ENCODE measurements at regions not wholly inside any gene's neighbourhood (a gene's known extent, or its start where the extent isn't known, plus 50 kb on each side); places are given as distances from the start of the nearest gene placed in this dataset.

DNA sequence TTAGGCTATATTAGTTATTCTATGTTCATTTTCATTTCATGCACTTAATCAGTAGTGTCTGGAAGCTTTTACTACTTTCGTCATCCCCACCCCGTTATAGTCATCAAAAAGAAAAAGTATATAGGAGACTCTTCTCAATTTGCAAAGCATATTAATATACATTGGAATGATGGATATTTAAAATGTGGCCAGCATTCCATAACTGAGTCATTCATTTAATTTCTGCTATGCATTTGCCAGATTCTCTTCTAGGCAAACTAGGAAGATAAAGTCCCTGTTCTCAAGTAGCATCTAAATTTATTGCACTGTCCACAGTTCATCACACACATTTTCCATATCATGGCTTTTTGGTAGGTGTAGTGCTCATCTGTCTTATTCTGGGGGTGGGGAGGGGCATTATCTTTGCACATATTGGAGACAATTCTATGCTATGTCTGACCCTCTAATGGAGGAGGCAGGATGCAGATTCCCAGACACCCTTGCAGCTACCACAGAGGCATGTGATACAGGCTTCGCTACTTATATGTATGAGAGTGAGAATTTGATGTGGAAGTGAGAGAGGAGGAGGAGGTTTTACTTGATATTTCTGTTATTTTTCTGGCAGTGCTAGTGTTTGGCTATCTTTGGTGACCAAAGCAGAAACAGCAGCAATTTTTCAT is 125.8 kb downstream of the CTH start:
- no peak overlapping the region for H3K4me3 ChIP-seq (ENCODE audit: insufficient read depth, low read depth, low read length)
- no peak for DNase-seq
- H3K27me3 ChIP-seq (ENCODE audit: control insufficient read depth, insufficient read depth, low read length): no peaks in the 10 kb centered on the region
- H3K36me3 ChIP-seq (replicated peaks; ENCODE audit: control insufficient read depth, insufficient read depth, low read length): no peaks in the 10 kb centered on the region

DNA sequence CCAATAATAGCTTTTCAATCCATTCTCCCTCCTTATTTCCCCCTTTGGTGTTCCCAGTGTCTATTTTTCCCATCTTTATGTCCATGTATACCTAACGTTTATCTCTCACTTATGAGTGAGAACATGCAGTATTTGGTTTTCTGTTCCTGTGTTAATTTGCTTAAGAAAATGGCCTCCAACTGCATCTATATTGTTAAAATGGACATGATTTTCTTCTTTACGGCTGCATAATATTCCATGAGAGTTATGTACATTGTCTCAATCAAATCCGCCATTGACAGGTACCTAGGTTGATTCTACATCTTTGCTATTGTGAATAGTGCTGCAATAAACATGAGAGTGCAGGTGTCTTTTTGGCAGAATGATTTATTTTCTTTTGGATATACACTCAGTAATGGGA is 126.7 kb downstream of the CTH start:
- Histone ChIP-seq H3K4me3 (ENCODE audit: insufficient read depth, low read depth, low read length) (no peak overlapping the region), H3K27me3 (ENCODE audit: control insufficient read depth, insufficient read depth, low read length) (no peaks in the 10 kb centered on the region)
- no peak for DNase-seq

GRCh38 chr1:70542030-70542429 is 131.0 kb downstream of the CTH start:
- DNase-seq: no peak
- Histone ChIP-seq H3K27me3 (ENCODE audit: control insufficient read depth, insufficient read depth, low read length) (no peaks in the 10 kb centered on the region), H3K36me3 (replicated peaks; ENCODE audit: control insufficient read depth, insufficient read depth, low read length) (no peaks in the 10 kb centered on the region), H3K4me3 (ENCODE audit: insufficient read depth, low read depth, low read length) (no peak overlapping the region)

More for the DNA sequence above, 126.7 kb downstream of the CTH start:
- H3K36me3 ChIP-seq (replicated peaks; ENCODE audit: control insufficient read depth, insufficient read depth, low read length): no peaks in the 10 kb centered on the region

- Histone ChIP-seq H3K4me3 (ENCODE audit: insufficient read depth, low read depth, low read length) (no peak overlapping the region), H3K36me3 (replicated peaks; ENCODE audit: control insufficient read depth, insufficient read depth, low read length) (no peaks in the 10 kb centered on the region), H3K27me3 (ENCODE audit: control insufficient read depth, insufficient read depth, low read length) (no peaks in the 10 kb centered on the region)
- DNase-seq: no peak
Observed at GRCh38 chr1:70542856-70543255, 131.8 kb downstream of the CTH start.

DNA sequence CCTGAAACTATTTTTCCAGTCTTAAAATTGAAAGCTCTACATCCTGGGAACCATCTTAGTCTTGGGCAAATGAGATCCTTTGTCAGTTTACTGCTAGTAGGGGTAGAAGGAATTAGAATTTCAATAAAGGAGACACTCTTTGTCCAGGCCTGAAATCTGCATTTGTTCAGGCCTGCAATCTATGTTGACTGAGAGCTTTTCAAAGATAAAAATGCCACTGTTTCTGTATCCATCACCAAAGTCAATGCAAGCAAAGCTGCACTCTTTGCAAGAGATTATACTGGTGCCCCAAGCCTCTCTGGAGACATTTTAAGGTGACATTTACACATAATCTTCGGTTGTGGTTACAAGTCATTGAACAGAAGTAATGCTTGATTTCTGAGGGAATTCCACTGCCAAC is 135.7 kb downstream of the CTH start:
- Histone ChIP-seq H3K27me3 (ENCODE audit: control insufficient read depth, insufficient read depth, low read length) (no peaks in the 10 kb centered on the region), H3K36me3 (replicated peaks; ENCODE audit: control insufficient read depth, insufficient read depth, low read length) (no peaks in the 10 kb centered on the region), H3K4me3 (ENCODE audit: insufficient read depth, low read depth, low read length) (no peak overlapping the region)
- no peak for DNase-seq

GRCh38 chr1:70552662-70553566 is 141.8 kb downstream of the CTH start:
- H3K4me3 ChIP-seq (ENCODE audit: insufficient read depth, low read depth, low read length): no peak overlapping the region
- DNase-seq: no peak
- H3K27me3 ChIP-seq (ENCODE audit: control insufficient read depth, insufficient read depth, low read length): no peaks in the 10 kb centered on the region
- no peaks in the 10 kb centered on the region for H3K36me3 ChIP-seq (replicated peaks; ENCODE audit: control insufficient read depth, insufficient read depth, low read length)

GRCh38 chr1:70553567-70553956 is 142.5 kb downstream of the CTH start:
- no peaks in the 10 kb centered on the region for H3K27me3 ChIP-seq (ENCODE audit: control insufficient read depth, insufficient read depth, low read length)
- H3K4me3 ChIP-seq (ENCODE audit: insufficient read depth, low read depth, low read length): no peak overlapping the region
- DNase-seq: no peak
- no peaks in the 10 kb centered on the region for H3K36me3 ChIP-seq (replicated peaks; ENCODE audit: control insufficient read depth, insufficient read depth, low read length)

DNA sequence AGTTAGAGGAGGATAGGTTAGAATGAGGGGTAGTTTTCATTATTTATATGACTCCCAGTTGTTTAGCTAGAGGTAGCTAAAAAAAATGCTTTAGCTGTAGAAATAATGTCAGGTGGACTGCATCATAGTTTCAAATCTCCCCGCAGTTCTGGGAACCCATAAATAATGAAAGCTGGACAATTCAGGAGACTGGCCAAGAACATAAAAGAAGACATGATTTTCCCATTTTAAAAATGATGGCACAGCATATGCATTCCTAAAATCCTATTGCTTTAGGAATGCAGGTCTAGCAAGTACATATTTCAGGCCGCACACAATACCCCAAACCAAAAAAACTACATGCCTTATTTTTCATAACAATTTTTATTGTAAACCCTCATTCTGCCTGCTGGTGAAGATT is 143.3 kb downstream of the CTH start:
- DNase-seq: no peak
- Histone ChIP-seq H3K27me3 (ENCODE audit: control insufficient read depth, insufficient read depth, low read length) (no peaks in the 10 kb centered on the region), H3K36me3 (replicated peaks; ENCODE audit: control insufficient read depth, insufficient read depth, low read length) (no peaks in the 10 kb centered on the region), H3K4me3 (ENCODE audit: insufficient read depth, low read depth, low read length) (no peak overlapping the region)

GRCh38 chr1:70556541-70556940 is 145.5 kb downstream of the CTH start:
- no peaks in the 10 kb centered on the region for H3K27me3 ChIP-seq (ENCODE audit: control insufficient read depth, insufficient read depth, low read length)
- no peak for DNase-seq
- H3K36me3 ChIP-seq (replicated peaks; ENCODE audit: control insufficient read depth, insufficient read depth, low read length): no peaks in the 10 kb centered on the region
- H3K4me3 ChIP-seq (ENCODE audit: insufficient read depth, low read depth, low read length): no peak overlapping the region

- H3K36me3 ChIP-seq (replicated peaks; ENCODE audit: control insufficient read depth, insufficient read depth, low read length): no peaks in the 10 kb centered on the region
- no peaks in the 10 kb centered on the region for H3K27me3 ChIP-seq (ENCODE audit: control insufficient read depth, insufficient read depth, low read length)
- H3K4me3 ChIP-seq (ENCODE audit: insufficient read depth, low read depth, low read length): no peak overlapping the region
- no peak for DNase-seq
Observed at GRCh38 chr1:70567167-70567566, 156.1 kb downstream of the CTH start.

- no peak for DNase-seq
- no peaks in the 10 kb centered on the region for H3K27me3 ChIP-seq (ENCODE audit: control insufficient read depth, insufficient read depth, low read length)
- no peak overlapping the region for H3K4me3 ChIP-seq (ENCODE audit: insufficient read depth, low read depth, low read length)
- H3K36me3 ChIP-seq (replicated peaks; ENCODE audit: control insufficient read depth, insufficient read depth, low read length): no peaks in the 10 kb centered on the region
Observed at GRCh38 chr1:70571191-70571590, 160.1 kb downstream of the CTH start.

- no peaks in the 10 kb centered on the region for H3K36me3 ChIP-seq (replicated peaks; ENCODE audit: control insufficient read depth, insufficient read depth, low read length)
- DNase-seq: no peak
- H3K27me3 ChIP-seq (ENCODE audit: control insufficient read depth, insufficient read depth, low read length): no peaks in the 10 kb centered on the region
- no peak overlapping the region for H3K4me3 ChIP-seq (ENCODE audit: insufficient read depth, low read depth, low read length)
Observed at GRCh38 chr1:70573317-70573843, 162.3 kb downstream of the CTH start.

DNA sequence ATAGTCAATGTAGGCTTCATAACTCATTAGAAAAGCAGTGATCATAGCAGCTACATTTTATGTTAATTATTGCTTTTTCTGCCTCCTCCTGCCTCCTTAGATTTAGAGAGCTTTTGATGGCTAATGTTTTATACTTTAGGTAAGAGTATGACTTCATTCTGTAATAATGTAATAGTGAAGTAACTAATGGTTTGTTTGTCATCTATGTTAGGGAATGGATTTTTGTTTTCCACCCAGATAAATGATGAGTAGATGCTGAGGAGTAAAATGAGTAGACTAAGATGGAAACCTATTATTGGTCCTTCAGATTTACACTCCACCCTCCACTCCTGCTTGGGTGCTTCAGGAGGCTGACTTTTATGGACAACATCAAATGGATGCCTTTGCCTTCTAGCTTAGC is 170.6 kb downstream of the CTH start:
- no peak overlapping the region for H3K4me3 ChIP-seq (ENCODE audit: insufficient read depth, low read depth, low read length)
- no peak for DNase-seq
- H3K36me3 ChIP-seq (replicated peaks; ENCODE audit: control insufficient read depth, insufficient read depth, low read length): no peaks in the 10 kb centered on the region
- H3K27me3 ChIP-seq (ENCODE audit: control insufficient read depth, insufficient read depth, low read length): no peaks in the 10 kb centered on the region

DNA sequence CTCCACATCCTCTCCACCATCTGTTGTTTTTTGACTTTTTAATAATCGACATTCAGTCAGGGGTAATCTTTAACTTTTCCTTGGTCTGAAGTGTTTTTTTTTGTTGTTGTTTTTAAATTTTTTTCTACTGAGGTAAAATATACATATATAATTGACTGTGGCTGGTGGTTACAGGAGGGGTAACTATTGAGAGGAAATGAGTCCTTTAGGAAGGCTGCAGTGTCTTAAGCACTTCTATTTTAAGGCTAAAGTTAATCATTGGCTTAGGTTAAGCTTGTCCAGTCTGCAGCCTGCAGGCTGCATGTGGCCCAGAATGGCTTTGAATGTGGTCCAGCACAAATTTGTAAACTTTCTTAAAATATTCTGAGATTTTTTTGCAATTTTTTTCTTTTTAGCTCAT is 172.5 kb downstream of the CTH start:
- Histone ChIP-seq H3K36me3 (replicated peaks; ENCODE audit: control insufficient read depth, insufficient read depth, low read length) (no peaks in the 10 kb centered on the region), H3K27me3 (ENCODE audit: control insufficient read depth, insufficient read depth, low read length) (no peaks in the 10 kb centered on the region)
- DNase-seq: no peak

GRCh38 chr1:70586046-70586445 is 175.0 kb downstream of the CTH start:
- Histone ChIP-seq H3K27me3 (ENCODE audit: control insufficient read depth, insufficient read depth, low read length) (no peaks in the 10 kb centered on the region), H3K36me3 (replicated peaks; ENCODE audit: control insufficient read depth, insufficient read depth, low read length) (no peaks in the 10 kb centered on the region), H3K4me3 (ENCODE audit: insufficient read depth, low read depth, low read length) (no peak overlapping the region)
- DNase-seq: peak; percentile 17

More for the DNA sequence above, 172.5 kb downstream of the CTH start:
- H3K4me3 ChIP-seq (ENCODE audit: insufficient read depth, low read depth, low read length): no peak overlapping the region
